IMR-90 (cell line): ENCODE measurements at regions not wholly inside any gene's neighbourhood (a gene's known extent, or its start where the extent isn't known, plus 50 kb on each side); places are given as distances from the start of the nearest gene placed in this dataset.

Experiments
- BHLHE40 ChIP-seq: fragments of 150-350 bp; IDR thresholded peaks from 2 replicates; pipeline ENCODE4 v1.6.1; 2016; ENCODE audit warnings: mild to moderate bottlenecking, low read depth, low read length
- CEBPB ChIP-seq: IDR thresholded peaks from 2 replicates; pipeline ENCODE4 v1.6.1; 2012; ENCODE audit warnings: low read depth, low read length, improper control_type of control experiment
- CTCF ChIP-seq: conservative IDR thresholded peaks from 2 replicates; pipeline ENCODE4 v1.5.1; 2012; ENCODE audit warnings: mild to moderate bottlenecking, low read depth, low read length, improper control_type of control experiment
- ELK1 ChIP-seq: fragments of 150-350 bp; IDR thresholded peaks from 2 replicates; pipeline ENCODE4 v1.6.1; 2016; ENCODE audit warnings: low read depth, mild to moderate bottlenecking, low read length, moderate library complexity, borderline replicate concordance
- FOS ChIP-seq: fragments of 150-350 bp; IDR thresholded peaks from 2 replicates; pipeline ENCODE4 v1.6.1; 2016; ENCODE audit warnings: low read depth, low read length
- MAFK ChIP-seq: IDR thresholded peaks from 2 replicates; pipeline ENCODE4 v1.6.1; 2012; ENCODE audit warnings: low read depth, low read length, improper control_type of control experiment
- MAZ ChIP-seq: IDR thresholded peaks from 2 replicates; pipeline ENCODE4 v1.6.1; 2012; ENCODE audit warnings: low read depth, mild to moderate bottlenecking, low read length, improper control_type of control experiment, moderate library complexity, borderline replicate concordance
- MXI1 ChIP-seq: IDR thresholded peaks from 2 replicates; pipeline ENCODE4 v1.6.1; 2012; ENCODE audit warnings: low read depth, mild to moderate bottlenecking, low read length, moderate library complexity, borderline replicate concordance
- POLR2A ChIP-seq: IDR thresholded peaks from 2 replicates; pipeline ENCODE4 v1.6.1; 2012; ENCODE audit warnings: mild to moderate bottlenecking, low read depth, low read length
- RAD21 ChIP-seq: IDR thresholded peaks from 2 replicates; pipeline ENCODE4 v1.6.1; 2012; ENCODE audit warnings: low read length, improper control_type of control experiment
- RCOR1 ChIP-seq: IDR thresholded peaks from 2 replicates; pipeline ENCODE4 v1.6.1; 2012; ENCODE audit warnings: mild to moderate bottlenecking, low read length, improper control_type of control experiment; ENCODE audit not compliant: insufficient replicate concordance
- RFX5 ChIP-seq: IDR thresholded peaks from 2 replicates; pipeline ENCODE4 v1.8.0; 2012; ENCODE audit warnings: low read depth, mild to moderate bottlenecking, low read length, moderate library complexity
- SMC3 ChIP-seq: fragments of 150-350 bp; IDR thresholded peaks from 2 replicates; pipeline ENCODE4 v1.6.1; 2016; ENCODE audit warnings: low read depth, mild to moderate bottlenecking, antibody characterized with exemption, low read length, moderate library complexity
- USF2 ChIP-seq: fragments of 150-350 bp; IDR thresholded peaks from 2 replicates; pipeline ENCODE4 v1.6.1; 2017; ENCODE audit warnings: mild to moderate bottlenecking, antibody characterized with exemption, low read length, low read depth

DNA sequence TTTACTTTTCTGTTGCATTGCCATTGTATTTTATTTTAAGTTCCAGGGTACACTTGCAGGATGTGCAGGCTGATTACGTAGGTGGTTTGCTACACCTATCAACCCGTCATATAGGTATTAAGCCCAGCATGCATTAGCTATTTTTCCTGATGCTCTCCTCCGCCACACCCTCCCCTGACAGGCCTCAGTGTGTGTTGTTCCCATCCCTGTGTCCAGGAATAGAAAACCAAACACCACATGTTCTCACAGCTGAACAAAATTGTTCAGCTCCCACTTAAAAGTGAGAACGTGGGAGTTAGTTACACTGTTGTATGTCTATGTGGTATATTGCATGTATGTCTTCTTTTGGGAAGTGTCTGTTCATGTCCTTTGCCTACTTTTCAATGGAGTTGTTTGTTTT lies 1631.7 kb downstream of the DPP10 start:
- TF ChIP-seq CTCF (no peak), POLR2A (no peak), RAD21 (no peak), CEBPB (no peak), RCOR1 (no peak), SMC3 (no peak), BHLHE40 (no peak), MXI1 (no peak), MAZ (no peak), RFX5 (no peak), FOS (no peak), ELK1 (no peak), MAFK (no peak), USF2 (no peak)
